K562 (cell line): ENCODE measurements at regions not wholly inside any gene's neighbourhood (a gene's known extent, or its start where the extent isn't known, plus 50 kb on each side); places are given as distances from the start of the nearest gene placed in this dataset.

Experiments
- ATAC-seq: fragments of 200-7000 bp; cut with Tn5 transposase; 3 replicates; pipeline ENCODE4 v1.9.1; 2020; ENCODE audit warnings: moderate library complexity
- BruUV-seq: library from RNA; stranded (reverse); fragments of 400-500 nt; replicated peaks from 2 replicates; lab custom pipeline; 2021; lab: Mats Ljungman, UMichigan
- CTCF ChIA-PET: fragments of 300-600 bp; formaldehyde crosslinking; extraction: SDS; loops from one replicate; lab custom pipeline; 2021; ENCODE audit warnings: low intra/inter-chr PET ratio; lab: Yijun Ruan, JAX
- POLR2A ChIA-PET: fragments of 300-600, 350-650 bp; sonication (Branson Sonifier 250); formaldehyde crosslinking; extraction: SDS; loops from one replicate; lab custom pipeline; 2021; ENCODE audit warnings: antibody characterized with exemption, inconsistent platforms; lab: Yijun Ruan, JAX
- DNase-seq, 4 experiments: peaks; one replicate each; pipeline versions ENCODE4 v3.0.0 to v3.0.0-alpha.2; 2011 to 2018; ENCODE audit warnings: low spot score in 3 of 4, mixed read lengths in 3 of 4; ENCODE audit errors: extremely low read depth in 1 of 4
- FAIRE-seq: peaks from 2 replicates; lab custom pipeline; 2011; peaks lifted over from hg19 to GRCh38; lab: Jason Lieb, UNC
- H2AFZ ChIP-seq: 2 replicates; pipeline ENCODE4 v1.6.0; 2011; ENCODE audit warnings: low read depth, low read length, control low read depth, inconsistent platforms
- H3K27ac ChIP-seq: fragments of 200-600 bp; 3 replicates; pipeline ENCODE4 v1.8.0; 2011; ENCODE audit warnings: low read depth, mild to moderate bottlenecking, control low read depth, inconsistent platforms, low read length, moderate library complexity, mixed read lengths; ENCODE audit errors: extremely low read depth
- H3K27me3 ChIP-seq, 2 experiments: fragments of 300-600 bp in 1 of 2; 2 replicates in 1 of 2; 3 replicates in 1 of 2; pipeline versions ENCODE4 v1.6.0 to v1.8.0; 2011; ENCODE audit warnings: inconsistent platforms in 2 of 2, low read length in 2 of 2, mild to moderate bottlenecking in 1 of 2, mixed read lengths in 1 of 2, moderate library complexity in 1 of 2; ENCODE audit not compliant: control insufficient read depth in 2 of 2, insufficient read depth in 2 of 2
- H3K36me3 ChIP-seq: fragments of 300-600 bp; 3 replicates; pipeline ENCODE4 v1.8.0; 2011; ENCODE audit warnings: mild to moderate bottlenecking, low read length, inconsistent platforms; ENCODE audit not compliant: control insufficient read depth, insufficient read depth
- H3K4me1 ChIP-seq, 2 experiments: fragments of 200-600 bp in 1 of 2; replicated peaks in 1 of 2; 2 replicates in 1 of 2; 3 replicates in 1 of 2; pipeline versions ENCODE4 v1.5.1 to v1.8.0; 2011; ENCODE audit warnings: inconsistent platforms in 2 of 2, low read length in 2 of 2, mild to moderate bottlenecking in 1 of 2, mixed read lengths in 1 of 2, moderate library complexity in 1 of 2; ENCODE audit not compliant: control insufficient read depth in 2 of 2, insufficient read depth in 2 of 2
- H3K4me2 ChIP-seq: 2 replicates; pipeline ENCODE4 v1.6.1; 2011; ENCODE audit warnings: low read length, control low read depth, inconsistent platforms, mixed read lengths; ENCODE audit not compliant: insufficient read depth
- H3K4me3 ChIP-seq: fragments of 200-600 bp; sonication (generic), shearing (Covaris generic); 2 replicates; pipeline ENCODE4 v1.5.1; 2016; ENCODE audit warnings: control low read depth, inconsistent platforms
- H3K79me2 ChIP-seq: fragments of 200-600 bp; 3 replicates; pipeline ENCODE4 v1.8.0; 2011; ENCODE audit warnings: low read length, inconsistent platforms; ENCODE audit not compliant: control insufficient read depth, insufficient read depth
- H3K9ac ChIP-seq, 2 experiments: 2 replicates each; pipeline versions ENCODE4 v1.6.0 to v1.6.1; 2011; ENCODE audit warnings: low read depth in 2 of 2, low read length in 2 of 2, control low read depth in 1 of 2, inconsistent platforms in 1 of 2, mild to moderate bottlenecking in 1 of 2, mixed read lengths in 1 of 2; ENCODE audit not compliant: insufficient read depth in 1 of 2
- H3K9me1 ChIP-seq: one replicate; pipeline ENCODE4 v1.6.0; 2011; ENCODE audit warnings: inconsistent platforms, mild to moderate bottlenecking, low read length, moderate library complexity; ENCODE audit not compliant: control insufficient read depth, insufficient read depth
- H3K9me3 ChIP-seq: replicated peaks from 2 replicates; pipeline ENCODE4 v1.5.1; 2011; ENCODE audit warnings: low read depth, low read length, inconsistent platforms; ENCODE audit not compliant: control insufficient read depth, insufficient read depth
- H4K20me1 ChIP-seq: replicated peaks from 2 replicates; pipeline ENCODE4 v1.6.1; 2011; ENCODE audit warnings: low read length, inconsistent platforms, mixed read lengths; ENCODE audit not compliant: control insufficient read depth, insufficient read depth
- SREBF1 ChIP-seq: fragments of 150-350 bp; IDR thresholded peaks from 2 replicates; pipeline ENCODE4 v1.6.1; 2014; ENCODE audit warnings: antibody characterized with exemption, low read depth, low read length, borderline replicate concordance
- WGBS: fragments of 100-300 bp; shearing (Covaris generic); methylation state at CpG from one replicate; pipeline ENCODE4 v1.1.6; 2016; ENCODE audit warnings: low coverage, mixed read lengths; ENCODE audit not compliant: insufficient coverage; ENCODE audit errors: missing lambda C conversion rate; 5-methylcytosine and 5-hydroxymethylcytosine counted together
- in situ Hi-C: fragments of 300-500 bp; cut with MboI; formaldehyde crosslinking; loops from 4 replicates; pipeline ENCODE4 v1.15.0; 2018; ENCODE audit warnings: inconsistent platforms, mixed read lengths
- intact Hi-C: fragments of 100-400 bp; cut with micrococcal nuclease; formaldehyde crosslinking; loops from 2 replicates; pipeline ENCODE4 v1.14.2; 2022
- TF ChIP-seq, protein P1 (sequence below): sonication (generic); formaldehyde crosslinking; IDR thresholded peaks from 2 replicates; pipeline ENCODE4 v1.5.0; 2020; ENCODE audit warnings: missing genetic modification reagents
- TF ChIP-seq, protein P2 (sequence below), 2 experiments: fragments of 450-650 bp; formaldehyde crosslinking in 1 of 2; IDR thresholded peaks; 2 replicates each; pipeline versions ENCODE4 v1.4.0 to v1.6.1; 2014 to 2020; ENCODE audit warnings: mild to moderate bottlenecking in 2 of 2, borderline replicate concordance in 1 of 2, low read depth in 1 of 2

DNA sequence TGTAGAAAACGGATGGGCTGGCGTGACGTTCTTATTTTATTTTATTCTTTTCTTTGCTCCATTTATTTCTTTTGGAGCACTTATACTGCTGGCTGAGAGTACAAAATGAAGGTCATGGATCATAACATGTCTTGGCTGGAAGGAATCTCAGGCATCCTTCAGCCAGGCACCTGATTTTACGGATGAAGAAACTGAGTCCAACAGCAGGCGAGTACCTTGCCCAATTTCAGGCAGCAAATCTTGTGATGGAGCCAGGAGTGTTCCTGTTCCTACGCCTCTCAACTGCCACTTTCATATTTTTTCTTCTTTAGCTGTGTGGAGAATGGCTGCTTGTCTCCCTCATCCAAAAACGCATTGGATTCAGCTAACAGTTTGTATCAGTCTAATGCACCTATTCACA is 332.1 kb upstream of the IGFBP7 start:
- FAIRE-seq, result no peak
- TF ChIP-seq, protein P1, sequence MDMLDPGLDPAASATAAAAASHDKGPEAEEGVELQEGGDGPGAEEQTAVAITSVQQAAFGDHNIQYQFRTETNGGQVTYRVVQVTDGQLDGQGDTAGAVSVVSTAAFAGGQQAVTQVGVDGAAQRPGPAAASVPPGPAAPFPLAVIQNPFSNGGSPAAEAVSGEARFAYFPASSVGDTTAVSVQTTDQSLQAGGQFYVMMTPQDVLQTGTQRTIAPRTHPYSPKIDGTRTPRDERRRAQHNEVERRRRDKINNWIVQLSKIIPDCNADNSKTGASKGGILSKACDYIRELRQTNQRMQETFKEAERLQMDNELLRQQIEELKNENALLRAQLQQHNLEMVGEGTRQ, result no peak
- intact Hi-C loops, result no loop called here
- ATAC-seq, result no peak
- Histone ChIP-seq H3K4me2 (no peak overlapping the region), H3K9ac (no peak overlapping the region), H3K79me2 (no peaks in the 10 kb centered on the region), H3K36me3 (no peaks in the 10 kb centered on the region), H3K27ac (no peak overlapping the region), H3K4me1 (no peaks in the 10 kb centered on the region), H3K4me3 (no peak overlapping the region), H3K9me3 (no peaks in the 10 kb centered on the region), H2AFZ (no peak overlapping the region), H3K9me1 (no peaks in the 10 kb centered on the region), H4K20me1 (no peaks in the 10 kb centered on the region), H3K27me3 (no peaks in the 10 kb centered on the region)
- in situ Hi-C loops, result no loop called here
- ChIA-PET CTCF (no interaction called here), POLR2A (no interaction called here)
- DNase-seq, result no peak
- no TSS peak for BruUV-seq
- 2% methylated on average over 7 of the region's 7 CpGs for WGBS

DNA sequence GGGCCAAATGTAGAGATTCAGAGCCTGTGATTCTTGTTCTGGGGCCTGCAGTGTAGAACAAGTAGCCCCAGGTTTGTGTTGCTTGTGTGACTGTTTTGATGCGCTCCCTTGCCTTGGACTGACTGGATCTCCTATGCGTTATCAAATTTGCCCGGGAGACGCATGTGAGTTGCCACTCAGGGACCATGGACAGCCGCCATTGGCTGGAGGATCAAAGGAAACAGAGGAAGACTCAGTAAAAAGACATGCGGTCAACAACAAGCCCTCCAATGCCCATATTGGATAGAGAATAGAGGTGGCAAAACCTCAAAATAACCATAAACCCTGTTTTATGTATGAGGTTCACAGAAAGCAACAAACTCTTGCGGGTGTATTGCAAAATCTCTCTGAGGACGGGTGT is 327.5 kb upstream of the IGFBP7 start:
- in situ Hi-C loops, result no loop called here
- no peak for DNase-seq
- ATAC-seq, result no peak
- intact Hi-C loops, result loop anchor here (10.0 kb wide), 1 partner anchor 273 kb away; no protein-coding TSS in a partner anchor
- ChIA-PET CTCF (no interaction called here), POLR2A (no interaction called here)
- no peaks in the 10 kb centered on the region for H3K9me3 ChIP-seq
- H3K27me3 ChIP-seq, result no peaks in the 10 kb centered on the region
- H2AFZ ChIP-seq, result no peak overlapping the region
- H3K79me2 ChIP-seq, result no peaks in the 10 kb centered on the region
- H3K9me1 ChIP-seq, result no peaks in the 10 kb centered on the region
- WGBS, result under 1% methylated on average over 7 of the region's 8 CpGs
- H3K9ac ChIP-seq, result no peak overlapping the region
- no peak overlapping the region for H3K4me3 ChIP-seq
- no peaks in the 10 kb centered on the region for H3K4me1 ChIP-seq
- FAIRE-seq, result no peak
- H3K36me3 ChIP-seq, result no peaks in the 10 kb centered on the region
- H3K4me2 ChIP-seq, result no peak overlapping the region
- H4K20me1 ChIP-seq, result no peaks in the 10 kb centered on the region
- no TSS peak for BruUV-seq
- H3K27ac ChIP-seq, result no peak overlapping the region
- TF ChIP-seq SREBF1, result no peak
- TF ChIP-seq, protein P2, sequence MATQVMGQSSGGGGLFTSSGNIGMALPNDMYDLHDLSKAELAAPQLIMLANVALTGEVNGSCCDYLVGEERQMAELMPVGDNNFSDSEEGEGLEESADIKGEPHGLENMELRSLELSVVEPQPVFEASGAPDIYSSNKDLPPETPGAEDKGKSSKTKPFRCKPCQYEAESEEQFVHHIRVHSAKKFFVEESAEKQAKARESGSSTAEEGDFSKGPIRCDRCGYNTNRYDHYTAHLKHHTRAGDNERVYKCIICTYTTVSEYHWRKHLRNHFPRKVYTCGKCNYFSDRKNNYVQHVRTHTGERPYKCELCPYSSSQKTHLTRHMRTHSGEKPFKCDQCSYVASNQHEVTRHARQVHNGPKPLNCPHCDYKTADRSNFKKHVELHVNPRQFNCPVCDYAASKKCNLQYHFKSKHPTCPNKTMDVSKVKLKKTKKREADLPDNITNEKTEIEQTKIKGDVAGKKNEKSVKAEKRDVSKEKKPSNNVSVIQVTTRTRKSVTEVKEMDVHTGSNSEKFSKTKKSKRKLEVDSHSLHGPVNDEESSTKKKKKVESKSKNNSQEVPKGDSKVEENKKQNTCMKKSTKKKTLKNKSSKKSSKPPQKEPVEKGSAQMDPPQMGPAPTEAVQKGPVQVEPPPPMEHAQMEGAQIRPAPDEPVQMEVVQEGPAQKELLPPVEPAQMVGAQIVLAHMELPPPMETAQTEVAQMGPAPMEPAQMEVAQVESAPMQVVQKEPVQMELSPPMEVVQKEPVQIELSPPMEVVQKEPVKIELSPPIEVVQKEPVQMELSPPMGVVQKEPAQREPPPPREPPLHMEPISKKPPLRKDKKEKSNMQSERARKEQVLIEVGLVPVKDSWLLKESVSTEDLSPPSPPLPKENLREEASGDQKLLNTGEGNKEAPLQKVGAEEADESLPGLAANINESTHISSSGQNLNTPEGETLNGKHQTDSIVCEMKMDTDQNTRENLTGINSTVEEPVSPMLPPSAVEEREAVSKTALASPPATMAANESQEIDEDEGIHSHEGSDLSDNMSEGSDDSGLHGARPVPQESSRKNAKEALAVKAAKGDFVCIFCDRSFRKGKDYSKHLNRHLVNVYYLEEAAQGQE (IDR thresholded peaks at IDR 0.05; ENCODE audit: borderline replicate concordance), result peak; percentile 43; the same call in 1 of the 2 replicates
- TF ChIP-seq, protein P2 (CRISPR knock-in tag; IDR thresholded peaks at IDR 0.05; ENCODE audit: low read depth), result no peak
